ENCODE measurements at regions not wholly inside any gene's neighbourhood (a gene's known extent, or its start where the extent isn't known, plus 50 kb on each side); places are given as distances from the start of the nearest gene placed in this dataset.

GRCh38 chr6:132937466-132937906 is 123.1 kb downstream of the RPS12 start:
- Histone ChIP-seq H3K27me3 (ENCODE audit: control insufficient read depth, insufficient read depth, low read length) (no peaks in the 10 kb centered on the region), H3K9ac (no peak overlapping the region), H3K36me3 (ENCODE audit: control insufficient read depth, insufficient read depth, low read length) (no peaks in the 10 kb centered on the region), H3K79me2 (no peaks in the 10 kb centered on the region), H3K4me3 (ENCODE audit: low read depth, low read length) (peak overlapping the region; percentile 25), H3K4me1 (peaks cover 4% of the 10 kb centered on the region), H3K27ac (peak overlapping the region; percentile 38), H2AFZ (peak overlapping the region; percentile 31), H3K4me2 (ENCODE audit: low read length) (peak overlapping the region; percentile 54), H3K9me3 (ENCODE audit: control insufficient read depth, low read length) (no peaks in the 10 kb centered on the region)
- peak; percentile 70 for TF ChIP-seq CTCF (IDR thresholded peaks at IDR 0.05)

- no peaks in the 10 kb centered on the region for H3K27me3 ChIP-seq (ENCODE audit: control insufficient read depth, insufficient read depth, low read length)
These were observed 134.5 kb downstream of the RPS12 start for GRCh38 chr6:132948889-132949288.

GRCh38 chr6:132950566-132950965 is 136.2 kb downstream of the RPS12 start:
- H3K4me3 ChIP-seq (ENCODE audit: low read depth, low read length): no peak overlapping the region
- no peak overlapping the region for H3K4me2 ChIP-seq (ENCODE audit: low read length)
- H2AFZ ChIP-seq: no peak overlapping the region
- TF ChIP-seq CTCF (IDR thresholded peaks at IDR 0.05): no peak
- no peak overlapping the region for H3K9ac ChIP-seq
- no peaks in the 10 kb centered on the region for H3K79me2 ChIP-seq
- no peaks in the 10 kb centered on the region for H3K27me3 ChIP-seq (ENCODE audit: control insufficient read depth, insufficient read depth, low read length)
- H3K4me1 ChIP-seq: no peaks in the 10 kb centered on the region
- no peaks in the 10 kb centered on the region for H3K9me3 ChIP-seq (ENCODE audit: control insufficient read depth, low read length)
- no peak overlapping the region for H3K27ac ChIP-seq
- no peaks in the 10 kb centered on the region for H3K36me3 ChIP-seq (ENCODE audit: control insufficient read depth, insufficient read depth, low read length)

More at GRCh38 chr6:132948889-132949288, 134.5 kb downstream of the RPS12 start:
- Histone ChIP-seq H2AFZ (no peak overlapping the region), H3K9me3 (ENCODE audit: control insufficient read depth, low read length) (no peaks in the 10 kb centered on the region), H3K4me3 (ENCODE audit: low read depth, low read length) (no peak overlapping the region), H3K9ac (no peak overlapping the region), H3K36me3 (ENCODE audit: control insufficient read depth, insufficient read depth, low read length) (no peaks in the 10 kb centered on the region), H3K27ac (no peak overlapping the region), H3K4me1 (no peaks in the 10 kb centered on the region), H3K4me2 (ENCODE audit: low read length) (no peak overlapping the region), H3K79me2 (no peaks in the 10 kb centered on the region)
- TF ChIP-seq CTCF (IDR thresholded peaks at IDR 0.05): no peak

GRCh38 chr6:132952031-132952867 is 137.9 kb downstream of the RPS12 start:
- TF ChIP-seq CTCF (IDR thresholded peaks at IDR 0.05): no peak
- Histone ChIP-seq H3K4me1 (no peaks in the 10 kb centered on the region), H3K36me3 (ENCODE audit: control insufficient read depth, insufficient read depth, low read length) (no peaks in the 10 kb centered on the region), H3K27ac (no peak overlapping the region), H3K4me2 (ENCODE audit: low read length) (no peak overlapping the region), H2AFZ (no peak overlapping the region), H3K27me3 (ENCODE audit: control insufficient read depth, insufficient read depth, low read length) (no peaks in the 10 kb centered on the region), H3K9me3 (ENCODE audit: control insufficient read depth, low read length) (no peaks in the 10 kb centered on the region), H3K79me2 (no peaks in the 10 kb centered on the region), H3K9ac (no peak overlapping the region), H3K4me3 (ENCODE audit: low read depth, low read length) (no peak overlapping the region)

GRCh38 chr6:132952986-132953385 is 138.6 kb downstream of the RPS12 start:
- H3K9ac ChIP-seq: no peak overlapping the region
- H3K4me3 ChIP-seq (ENCODE audit: low read depth, low read length): no peak overlapping the region
- no peaks in the 10 kb centered on the region for H3K36me3 ChIP-seq (ENCODE audit: control insufficient read depth, insufficient read depth, low read length)
- TF ChIP-seq CTCF (IDR thresholded peaks at IDR 0.05): no peak
- no peak overlapping the region for H3K4me2 ChIP-seq (ENCODE audit: low read length)
- H3K27me3 ChIP-seq (ENCODE audit: control insufficient read depth, insufficient read depth, low read length): no peaks in the 10 kb centered on the region
- no peaks in the 10 kb centered on the region for H3K79me2 ChIP-seq
- no peaks in the 10 kb centered on the region for H3K4me1 ChIP-seq
- no peaks in the 10 kb centered on the region for H3K9me3 ChIP-seq (ENCODE audit: control insufficient read depth, low read length)
- no peak overlapping the region for H3K27ac ChIP-seq
- H2AFZ ChIP-seq: no peak overlapping the region

Data from parathyroid adenoma (tissue), 2 donors.